ENCODE measurements at regions not wholly inside any gene's neighbourhood (a gene's known extent, or its start where the extent isn't known, plus 50 kb on each side); places are given as distances from the start of the nearest gene placed in this dataset.

- DNase-seq (ENCODE audit: low read depth) = no peak
- TF ChIP-seq, protein P1, sequence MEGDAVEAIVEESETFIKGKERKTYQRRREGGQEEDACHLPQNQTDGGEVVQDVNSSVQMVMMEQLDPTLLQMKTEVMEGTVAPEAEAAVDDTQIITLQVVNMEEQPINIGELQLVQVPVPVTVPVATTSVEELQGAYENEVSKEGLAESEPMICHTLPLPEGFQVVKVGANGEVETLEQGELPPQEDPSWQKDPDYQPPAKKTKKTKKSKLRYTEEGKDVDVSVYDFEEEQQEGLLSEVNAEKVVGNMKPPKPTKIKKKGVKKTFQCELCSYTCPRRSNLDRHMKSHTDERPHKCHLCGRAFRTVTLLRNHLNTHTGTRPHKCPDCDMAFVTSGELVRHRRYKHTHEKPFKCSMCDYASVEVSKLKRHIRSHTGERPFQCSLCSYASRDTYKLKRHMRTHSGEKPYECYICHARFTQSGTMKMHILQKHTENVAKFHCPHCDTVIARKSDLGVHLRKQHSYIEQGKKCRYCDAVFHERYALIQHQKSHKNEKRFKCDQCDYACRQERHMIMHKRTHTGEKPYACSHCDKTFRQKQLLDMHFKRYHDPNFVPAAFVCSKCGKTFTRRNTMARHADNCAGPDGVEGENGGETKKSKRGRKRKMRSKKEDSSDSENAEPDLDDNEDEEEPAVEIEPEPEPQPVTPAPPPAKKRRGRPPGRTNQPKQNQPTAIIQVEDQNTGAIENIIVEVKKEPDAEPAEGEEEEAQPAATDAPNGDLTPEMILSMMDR (conservative IDR thresholded peaks at IDR 0.05; ENCODE audit: low read depth, low read length) = no peak
- H3K4me3 ChIP-seq (ENCODE audit: low read length) = no peak overlapping the region
These were observed 123.0 kb upstream of the LAMA2 start for GRCh38 chr6:128759901-128760300.

GRCh38 chr6:128759447-128759846, 123.5 kb upstream of the LAMA2 start:
- TF ChIP-seq, protein P1 (conservative IDR thresholded peaks at IDR 0.05; ENCODE audit: low read depth, low read length) = no peak
- DNase-seq (ENCODE audit: low read depth) = no peak
- H3K4me3 ChIP-seq (ENCODE audit: low read length) = no peak overlapping the region

DNA sequence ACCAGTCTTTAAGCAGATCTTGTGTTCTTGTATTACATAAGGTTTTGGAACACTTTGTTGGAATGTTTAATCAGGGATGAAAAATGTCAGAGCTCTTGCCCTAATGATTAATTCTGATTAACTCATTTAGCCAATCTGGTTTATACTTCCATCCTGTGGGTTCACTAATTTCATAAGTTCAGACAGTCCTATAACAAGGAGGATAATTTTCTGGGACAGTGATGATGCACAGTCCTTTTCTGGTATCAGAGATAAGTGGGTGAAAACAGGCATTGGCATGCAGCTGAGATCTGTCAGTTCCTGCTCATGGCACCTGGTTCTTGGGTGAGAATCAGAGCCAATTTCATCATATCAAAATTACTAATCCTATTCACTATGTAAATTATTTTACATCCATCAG, 125.0 kb upstream of the LAMA2 start:
- DNase-seq (ENCODE audit: low read depth) = peak; percentile 9
- no peak overlapping the region for H3K4me3 ChIP-seq (ENCODE audit: low read length)
- TF ChIP-seq, protein P1 (conservative IDR thresholded peaks at IDR 0.05; ENCODE audit: low read depth, low read length) = no peak

DNA sequence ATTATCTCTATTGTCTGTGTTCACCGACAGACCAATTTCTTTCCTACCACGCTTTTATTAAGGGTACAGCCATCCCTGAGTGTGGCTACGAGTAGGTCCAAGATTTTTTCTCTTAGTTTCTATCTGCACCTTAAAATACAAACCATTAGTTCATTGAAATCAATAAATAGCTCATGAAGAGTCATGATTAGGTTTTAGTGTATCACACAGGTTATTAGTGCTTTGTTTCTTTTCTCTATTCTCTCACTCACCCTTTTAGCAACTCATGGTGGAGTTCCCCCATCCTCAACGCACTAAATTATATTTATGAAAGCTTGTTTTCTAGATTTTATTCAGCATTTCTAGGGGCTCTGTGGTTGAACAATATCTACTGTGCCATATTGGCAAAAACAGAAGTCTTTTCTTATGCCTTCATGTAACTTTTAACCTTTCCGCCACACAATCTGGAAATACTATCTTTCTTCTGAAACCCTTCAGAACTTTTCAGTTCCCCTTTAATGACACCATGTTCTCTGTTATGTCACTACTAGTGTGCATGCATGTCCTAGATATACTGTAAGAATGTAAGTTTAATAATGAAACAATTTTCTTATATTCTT, 128.2 kb upstream of the LAMA2 start:
- no peak for DNase-seq (ENCODE audit: low read depth)
- H3K4me3 ChIP-seq (ENCODE audit: low read length) = no peak overlapping the region
- TF ChIP-seq, protein P1 (conservative IDR thresholded peaks at IDR 0.05; ENCODE audit: low read depth, low read length) = no peak

DNA sequence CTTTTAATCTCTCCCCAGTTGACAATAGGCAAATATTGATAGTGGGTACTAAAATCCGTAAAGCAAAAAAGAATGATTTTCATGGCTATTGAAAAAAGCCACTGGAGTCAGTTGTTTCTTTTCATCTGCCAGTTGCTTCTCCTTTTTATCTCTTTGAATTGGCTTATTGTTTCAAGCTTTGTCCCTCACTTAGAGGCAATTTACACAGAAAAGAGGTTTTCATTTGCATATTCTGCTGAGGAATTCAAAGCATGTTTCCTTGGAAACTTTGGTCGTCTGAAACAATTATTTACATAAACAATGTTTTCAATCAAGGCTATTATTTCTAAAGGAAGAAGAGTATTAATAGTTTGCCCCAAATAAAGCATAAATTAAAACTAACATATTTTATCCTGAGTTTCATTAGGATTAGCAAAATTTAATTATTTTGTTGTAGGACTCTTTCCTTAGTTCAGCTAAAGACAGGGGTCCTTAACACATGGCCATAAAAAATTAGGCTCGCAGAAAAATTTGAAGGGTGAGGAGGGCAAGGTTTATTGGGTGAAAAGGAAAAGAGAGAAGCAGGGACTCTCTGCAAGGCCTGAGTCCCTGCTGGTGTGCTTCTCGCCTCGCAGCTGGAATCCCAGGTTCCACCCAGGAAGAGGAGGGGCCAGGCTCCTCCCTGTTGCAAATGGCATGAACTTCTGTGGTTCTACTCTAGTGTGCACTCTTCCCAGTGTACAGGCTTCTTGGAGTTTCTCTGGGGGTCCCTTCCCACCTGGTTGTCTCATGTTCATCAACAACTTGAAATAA, 138.8 kb upstream of the LAMA2 start:
- H3K4me3 ChIP-seq (ENCODE audit: low read length) = no peak overlapping the region
- no peak for DNase-seq (ENCODE audit: low read depth)
- TF ChIP-seq, protein P1 (conservative IDR thresholded peaks at IDR 0.05; ENCODE audit: low read depth, low read length) = no peak

- TF ChIP-seq, protein P1 (conservative IDR thresholded peaks at IDR 0.05; ENCODE audit: low read depth, low read length) = no peak
- no peak overlapping the region for H3K4me3 ChIP-seq (ENCODE audit: low read length)
- no peak for DNase-seq (ENCODE audit: low read depth)
These were observed 140.0 kb upstream of the LAMA2 start for GRCh38 chr6:128742900-128743299.

DNA sequence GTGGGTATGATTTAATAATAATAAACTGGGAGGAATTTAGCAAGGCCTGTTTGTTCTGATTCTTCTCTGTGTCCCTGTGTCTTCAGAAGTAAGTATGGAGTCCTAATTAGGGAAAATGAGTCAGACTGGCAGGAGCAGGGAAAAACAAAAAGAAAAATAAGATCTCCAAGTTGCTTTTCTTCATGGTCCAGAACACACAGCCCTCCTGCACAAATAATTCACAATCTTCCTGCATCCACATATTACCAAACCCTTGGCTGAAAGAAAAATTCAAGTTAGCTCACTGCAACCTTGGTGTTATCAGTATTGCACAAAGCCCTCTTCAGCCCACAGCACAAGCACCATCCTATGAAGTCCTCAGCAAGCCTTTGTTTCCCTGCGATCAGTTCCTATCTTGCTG, 142.0 kb upstream of the LAMA2 start:
- no peak overlapping the region for H3K4me3 ChIP-seq (ENCODE audit: low read length)
- DNase-seq (ENCODE audit: low read depth) = no peak
- TF ChIP-seq, protein P1 (conservative IDR thresholded peaks at IDR 0.05; ENCODE audit: low read depth, low read length) = no peak
